NT2/D1 (cell line): ENCODE measurements at regions not wholly inside any gene's neighbourhood (a gene's known extent, or its start where the extent isn't known, plus 50 kb on each side); places are given as distances from the start of the nearest gene placed in this dataset.

Source experiments
- DNase-seq: peaks from one replicate; pipeline ENCODE4 v3.0.0-alpha.2; 2011; ENCODE audit warnings: low read depth, low spot score
- H3K27me3 ChIP-seq: 2 replicates; pipeline ENCODE4 v1.6.0; 2011; ENCODE audit warnings: mild to moderate bottlenecking; ENCODE audit not compliant: insufficient read length, insufficient read depth
- H3K36me3 ChIP-seq: 2 replicates; pipeline ENCODE4 v1.6.1; 2011; ENCODE audit warnings: mild to moderate bottlenecking, low read length, mixed read lengths; ENCODE audit not compliant: insufficient read depth, insufficient read length
- H3K4me1 ChIP-seq: 2 replicates; pipeline ENCODE4 v1.5.1; 2011; ENCODE audit not compliant: insufficient read depth, insufficient read length
- H3K4me3 ChIP-seq: 2 replicates; pipeline ENCODE4 v1.5.1; 2011; ENCODE audit warnings: low read depth; ENCODE audit not compliant: insufficient read length
- H3K9ac ChIP-seq: 2 replicates; pipeline ENCODE4 v1.6.0; 2011; ENCODE audit warnings: low read depth; ENCODE audit not compliant: insufficient read length
- H3K9me3 ChIP-seq: 2 replicates; pipeline ENCODE4 v1.5.1; 2011; ENCODE audit warnings: mild to moderate bottlenecking, low read length; ENCODE audit not compliant: insufficient read depth
- SUZ12 ChIP-seq: IDR thresholded peaks from 2 replicates; pipeline ENCODE4 v1.6.1; 2011; ENCODE audit not compliant: insufficient read length, insufficient read depth; ENCODE audit errors: extremely low read depth
- YY1 ChIP-seq: IDR thresholded peaks from 2 replicates; pipeline ENCODE4 v1.6.1; 2011; ENCODE audit not compliant: insufficient read length, insufficient read depth
- ZNF274 ChIP-seq: IDR thresholded peaks from 2 replicates; pipeline ENCODE4 v1.6.1; 2011; ENCODE audit warnings: mild to moderate bottlenecking, low read depth, low read length

DNA sequence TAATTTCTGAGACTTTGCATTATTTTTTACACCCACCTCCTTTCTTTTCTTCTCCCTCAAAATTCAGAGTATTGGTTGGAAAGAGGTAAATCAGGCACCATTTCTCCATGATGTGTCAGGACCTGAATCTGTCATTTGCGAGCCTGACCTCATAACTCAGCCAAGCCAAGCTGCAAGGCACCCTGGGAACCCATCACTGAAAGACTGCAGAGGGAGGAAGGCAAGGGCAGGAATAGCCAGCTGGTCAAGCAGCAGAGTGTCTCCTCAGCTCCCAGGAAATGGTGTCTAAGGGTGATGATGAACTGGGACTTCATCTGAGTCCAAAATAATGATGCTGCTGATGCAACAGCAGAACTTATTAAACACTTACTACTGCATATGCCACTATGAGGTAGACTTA is 556.6 kb downstream of the OMA1 start:
- H3K27me3 ChIP-seq = no peaks in the 10 kb centered on the region

DNA sequence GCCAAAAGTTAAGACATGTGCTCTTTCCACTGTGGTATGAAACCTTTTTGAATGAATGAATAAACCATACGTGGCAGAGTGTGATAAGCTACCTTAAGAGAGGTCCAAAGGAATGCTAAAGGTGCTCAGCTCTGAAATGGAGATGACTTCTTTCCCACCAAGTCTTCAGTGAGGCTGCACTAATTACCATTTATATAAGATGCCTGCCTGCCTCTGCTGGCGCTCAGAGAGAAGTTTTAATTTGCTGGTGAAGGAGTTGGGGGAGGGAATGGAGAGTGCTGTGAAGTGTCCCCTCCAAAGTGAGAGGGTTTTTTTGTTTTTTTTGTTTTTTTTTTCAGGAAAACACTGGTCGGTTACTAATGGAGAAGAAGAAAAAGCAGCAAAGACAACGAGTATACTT is 559.0 kb downstream of the OMA1 start:
- Histone ChIP-seq H3K9me3 (no peaks in the 10 kb centered on the region), H3K4me1 (peaks cover 2% of the 10 kb centered on the region), H3K36me3 (no peaks in the 10 kb centered on the region), H3K4me3 (no peak overlapping the region), H3K9ac (no peak overlapping the region), H3K27me3 (no peaks in the 10 kb centered on the region)
- no peak for TF ChIP-seq ZNF274
- TF ChIP-seq SUZ12 = no peak
- no peak for TF ChIP-seq YY1
- DNase-seq = peak; percentile 56

More for the DNA sequence above, 556.6 kb downstream of the OMA1 start:
- H3K9ac ChIP-seq = no peak overlapping the region
- peaks cover 4% of the 10 kb centered on the region for H3K4me1 ChIP-seq
- no peaks in the 10 kb centered on the region for H3K9me3 ChIP-seq
- H3K4me3 ChIP-seq = no peak overlapping the region
- no peak for DNase-seq
- TF ChIP-seq SUZ12 (no peak), ZNF274 (no peak), YY1 (no peak)
- no peaks in the 10 kb centered on the region for H3K36me3 ChIP-seq

DNA sequence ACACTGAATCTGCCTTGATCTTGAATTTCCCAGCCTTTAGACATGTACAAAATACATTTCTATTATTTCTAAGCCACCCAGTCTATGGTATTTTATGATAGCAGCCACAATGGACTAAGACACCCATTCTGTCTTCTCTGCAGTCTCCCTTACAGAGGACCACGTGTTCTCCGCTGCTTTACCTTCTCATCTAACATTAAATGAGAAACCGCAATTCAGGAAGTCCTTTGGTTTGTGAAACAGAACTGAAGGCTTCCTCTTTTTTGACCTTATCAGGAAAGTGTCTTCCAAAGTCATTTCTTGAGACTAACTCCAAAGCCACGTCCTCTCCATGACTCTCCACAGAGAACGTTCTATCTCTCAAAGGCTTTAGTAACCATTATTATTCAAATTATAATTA is 560.1 kb downstream of the OMA1 start:
- Histone ChIP-seq H3K4me3 (no peak overlapping the region), H3K4me1 (peaks cover 2% of the 10 kb centered on the region)
- TF ChIP-seq YY1 (no peak), SUZ12 (no peak), ZNF274 (no peak)

DNA sequence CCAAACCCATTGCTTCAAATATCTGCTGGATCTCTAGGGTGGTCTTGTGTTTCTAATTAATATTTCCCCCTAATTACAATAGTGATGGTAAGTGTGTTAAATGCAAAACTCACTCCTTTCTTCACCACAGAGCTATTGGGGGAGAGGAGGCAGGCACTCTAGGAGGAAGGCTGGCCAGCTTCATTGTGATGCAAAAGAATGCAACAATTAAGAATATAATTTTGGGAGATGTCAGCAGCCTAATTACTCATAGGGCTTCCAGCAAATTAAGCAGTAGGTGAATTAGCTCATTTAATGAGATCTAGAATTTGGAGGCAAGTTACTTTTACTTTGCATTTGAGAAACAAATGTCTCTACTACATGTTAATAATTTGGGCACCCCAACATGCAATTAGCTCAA is 560.4 kb upstream of the DAB1 start:
- H3K4me3 ChIP-seq = no peak overlapping the region
- no peaks in the 10 kb centered on the region for H3K27me3 ChIP-seq
- no peak for DNase-seq
- no peak for TF ChIP-seq SUZ12
- no peaks in the 10 kb centered on the region for H3K9me3 ChIP-seq
- peaks cover 2% of the 10 kb centered on the region for H3K4me1 ChIP-seq
- H3K9ac ChIP-seq = no peak overlapping the region
- no peaks in the 10 kb centered on the region for H3K36me3 ChIP-seq

More for the DNA sequence above, 560.1 kb downstream of the OMA1 start:
- no peak overlapping the region for H3K9ac ChIP-seq
- no peak for DNase-seq
- H3K9me3 ChIP-seq = no peaks in the 10 kb centered on the region
- H3K27me3 ChIP-seq = no peaks in the 10 kb centered on the region
- no peaks in the 10 kb centered on the region for H3K36me3 ChIP-seq

DNA sequence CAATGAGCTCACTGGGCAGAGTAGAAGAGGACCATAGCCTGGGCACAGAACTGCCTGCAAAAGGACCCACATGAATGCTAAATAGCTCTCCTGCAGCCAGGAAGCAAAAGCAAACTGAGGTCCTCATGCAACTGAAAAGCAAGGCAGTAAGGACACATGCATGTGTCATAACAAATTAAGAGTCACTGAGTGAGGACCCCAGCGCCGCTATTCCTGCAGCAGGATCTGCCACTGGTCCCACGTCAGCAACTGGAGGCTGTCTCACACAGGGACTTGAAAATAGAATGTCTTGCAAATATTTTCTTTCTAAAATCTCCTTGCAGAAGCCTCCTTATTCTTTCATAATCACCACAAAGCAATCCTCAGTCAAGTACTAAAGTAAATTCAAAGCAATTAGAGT is 559.6 kb upstream of the DAB1 start:
- no peak overlapping the region for H3K9ac ChIP-seq
- H3K4me3 ChIP-seq = no peak overlapping the region
- TF ChIP-seq ZNF274 = no peak
- TF ChIP-seq YY1 = no peak
- no peak for TF ChIP-seq SUZ12
- DNase-seq = no peak
- H3K4me1 ChIP-seq = peaks cover 2% of the 10 kb centered on the region
- H3K9me3 ChIP-seq = no peaks in the 10 kb centered on the region
- no peaks in the 10 kb centered on the region for H3K27me3 ChIP-seq
- H3K36me3 ChIP-seq = no peaks in the 10 kb centered on the region

DNA sequence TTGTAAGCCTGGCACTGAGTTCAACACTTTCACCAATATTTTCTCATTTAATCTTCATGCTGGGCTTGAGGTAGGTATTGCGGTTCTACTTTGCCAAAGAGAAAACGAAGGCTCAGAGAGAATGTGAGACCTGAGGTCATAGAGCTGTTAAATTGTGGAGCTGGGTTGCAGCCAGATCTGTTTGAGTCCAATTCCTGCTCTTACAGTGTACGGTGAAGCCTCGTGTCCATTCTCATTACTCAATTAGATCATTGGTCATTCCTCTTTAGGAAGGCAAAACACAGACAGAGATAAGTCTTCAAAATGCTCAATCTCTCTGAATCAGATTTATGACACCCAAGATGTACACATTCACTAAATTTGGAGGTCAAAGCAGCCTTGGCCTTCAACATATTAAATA is 559.0 kb upstream of the DAB1 start:
- H3K36me3 ChIP-seq = no peaks in the 10 kb centered on the region
- H3K9me3 ChIP-seq = no peaks in the 10 kb centered on the region
- no peak for TF ChIP-seq YY1
- no peak for TF ChIP-seq ZNF274
- no peak for TF ChIP-seq SUZ12
- H3K27me3 ChIP-seq = no peaks in the 10 kb centered on the region
- H3K4me3 ChIP-seq = no peak overlapping the region
- H3K4me1 ChIP-seq = no peaks in the 10 kb centered on the region
- H3K9ac ChIP-seq = no peak overlapping the region
- no peak for DNase-seq

DNA sequence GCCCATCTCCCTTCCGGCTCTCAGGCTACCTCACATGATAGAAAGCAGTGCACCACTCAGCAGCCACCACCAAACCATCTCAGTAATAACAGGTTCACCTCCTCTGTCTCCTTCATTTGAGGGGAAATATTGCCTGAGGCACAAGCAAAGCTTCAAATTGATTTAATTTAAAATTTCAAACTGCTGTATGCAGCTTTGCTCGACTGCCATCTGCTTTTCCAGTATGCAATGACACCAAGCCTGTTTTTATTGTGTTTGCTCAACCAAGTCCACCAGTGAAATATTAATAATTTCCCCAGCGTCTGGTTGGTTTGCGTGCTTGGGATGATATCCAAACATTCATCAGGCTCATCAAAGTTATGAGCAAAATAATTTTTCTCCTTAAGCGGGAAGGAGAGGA is 552.4 kb upstream of the DAB1 start:
- no peak overlapping the region for H3K4me3 ChIP-seq
- no peak for DNase-seq
- no peak overlapping the region for H3K9ac ChIP-seq
- no peaks in the 10 kb centered on the region for H3K27me3 ChIP-seq
- no peaks in the 10 kb centered on the region; the same call in 1 of the 2 replicates for H3K9me3 ChIP-seq
- no peaks in the 10 kb centered on the region for H3K4me1 ChIP-seq
- no peaks in the 10 kb centered on the region for H3K36me3 ChIP-seq
- TF ChIP-seq SUZ12 (no peak), YY1 (no peak), ZNF274 (no peak)

DNA sequence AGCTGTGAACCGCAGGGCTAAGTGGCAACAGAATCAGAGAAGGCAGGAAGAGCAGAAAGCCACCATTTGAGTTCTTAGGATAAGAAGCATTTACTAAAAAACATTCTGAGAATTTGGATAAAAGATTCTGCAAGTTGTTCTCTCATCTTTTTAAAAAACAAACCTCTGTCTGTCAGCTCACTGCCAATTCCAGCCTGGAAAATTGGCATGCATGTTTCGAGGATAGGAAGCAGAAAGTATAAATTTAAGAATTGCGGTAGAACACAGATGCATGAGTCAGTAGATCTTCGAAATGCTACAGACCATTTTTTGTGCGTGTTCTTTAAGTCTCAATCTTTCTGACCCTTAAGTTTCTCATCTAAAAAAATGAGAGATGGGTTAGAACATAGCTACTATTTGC is 544.5 kb upstream of the DAB1 start:
- H3K9me3 ChIP-seq = no peaks in the 10 kb centered on the region; the same call in 1 of the 2 replicates
- TF ChIP-seq ZNF274 = no peak
- TF ChIP-seq YY1 = no peak
- no peak for TF ChIP-seq SUZ12
- no peaks in the 10 kb centered on the region for H3K36me3 ChIP-seq
- no peak for DNase-seq
- no peak overlapping the region for H3K9ac ChIP-seq
- H3K4me1 ChIP-seq = no peaks in the 10 kb centered on the region
- H3K27me3 ChIP-seq = no peaks in the 10 kb centered on the region
- H3K4me3 ChIP-seq = no peak overlapping the region
